Liver (tissue), 3 donors: ENCODE measurements at regions not wholly inside any gene's neighbourhood (a gene's known extent, or its start where the extent isn't known, plus 50 kb on each side); places are given as distances from the start of the nearest gene placed in this dataset.

Experiments used
- CTCF ChIP-seq: fragments of 150-350 bp; IDR thresholded peaks from 2 replicates; pipeline ENCODE4 v1.5.1; 2017; ENCODE audit warnings: improper control_type of control experiment, low read depth, low read length; ENCODE audit not compliant: missing input control
- RAD21 ChIP-seq, 2 donors: IDR thresholded peaks; 2 replicates each; pipeline ENCODE4 v1.6.1; 2016; ENCODE audit warnings: antibody characterized with exemption in 2 of 2, mild to moderate bottlenecking in 2 of 2
- donor health status: healthy.
- donor health status: healthy.

- TF ChIP-seq RAD21 (IDR thresholded peaks at IDR 0.05) (no peak), CTCF (no peak)
Observed at GRCh38 chr1:239593527-239593926, 207.2 kb downstream of the CHRM3 start.
